HG03457 (cell line): ENCODE measurements at regions not wholly inside any gene's neighbourhood (a gene's known extent, or its start where the extent isn't known, plus 50 kb on each side); places are given as distances from the start of the nearest gene placed in this dataset.
A peak's percentile ranks its signal among the peaks of the same experiment; 100 is the strongest.

ENCODE experiments used
- ATAC-seq: cut with Tn5 transposase; IDR thresholded peaks from one replicate; pipeline ENCODE4 v1.9.1; 2021; ENCODE audit warnings: moderate number of reproducible peaks; ENCODE audit not compliant: unreplicated experiment

DNA sequence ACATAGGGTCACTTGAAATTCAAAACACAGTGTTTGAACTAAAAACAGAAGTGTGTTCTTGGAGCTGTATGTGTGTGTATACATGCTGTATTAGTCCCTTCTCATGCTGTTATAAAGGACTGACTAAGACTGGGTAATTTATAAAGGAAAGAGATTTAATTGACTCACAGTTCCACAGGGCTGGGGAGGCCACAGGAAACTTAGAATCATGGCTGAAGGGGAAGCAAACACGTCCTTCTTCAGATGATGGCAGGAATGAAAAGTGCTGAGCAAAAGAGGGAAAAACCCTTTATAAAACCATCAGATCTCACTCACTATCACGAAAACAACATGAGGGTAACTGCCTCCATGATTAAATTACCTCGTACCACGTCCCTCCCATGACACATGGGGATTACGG lies 224.1 kb downstream of the BCAT1 start:
- no peak for ATAC-seq

DNA sequence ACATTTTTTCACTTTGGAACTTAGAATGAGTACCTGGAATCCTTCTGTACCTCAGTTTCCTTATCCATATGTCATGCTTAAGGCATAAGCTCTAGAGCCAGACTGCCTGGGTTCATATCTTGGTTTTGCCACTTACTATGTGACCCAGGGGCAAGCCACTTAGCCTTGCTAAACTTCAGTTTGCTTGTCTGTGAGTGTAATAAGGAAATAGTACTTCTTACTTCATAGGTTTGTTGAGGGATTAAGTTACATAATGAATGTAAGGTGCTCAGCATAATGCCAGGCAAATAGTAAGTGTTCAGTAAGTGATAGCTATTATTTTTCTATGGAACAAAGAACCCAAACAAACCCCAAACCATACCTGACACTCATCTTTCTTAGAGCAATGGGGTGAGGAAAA lies 225.1 kb downstream of the BCAT1 start:
- no peak for ATAC-seq

DNA sequence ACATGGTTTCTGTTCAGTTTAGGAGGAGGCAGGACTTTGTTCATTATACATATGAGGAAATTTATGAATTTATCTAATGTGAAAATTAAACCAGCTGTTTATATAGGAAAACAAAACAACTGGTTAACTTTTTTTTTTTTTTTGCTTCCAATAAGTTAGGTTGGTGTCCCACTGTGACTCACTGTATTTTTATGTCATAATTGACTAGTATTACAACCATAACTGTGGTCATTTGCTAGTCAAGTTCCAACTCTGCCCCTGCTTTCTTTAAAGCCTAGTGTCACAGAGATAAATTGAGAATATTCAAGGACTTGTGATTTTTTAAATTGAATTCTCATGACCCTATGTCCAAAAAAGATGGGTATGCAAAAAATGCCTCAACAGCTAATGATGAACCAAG lies 227.7 kb downstream of the BCAT1 start:
- no peak for ATAC-seq

DNA sequence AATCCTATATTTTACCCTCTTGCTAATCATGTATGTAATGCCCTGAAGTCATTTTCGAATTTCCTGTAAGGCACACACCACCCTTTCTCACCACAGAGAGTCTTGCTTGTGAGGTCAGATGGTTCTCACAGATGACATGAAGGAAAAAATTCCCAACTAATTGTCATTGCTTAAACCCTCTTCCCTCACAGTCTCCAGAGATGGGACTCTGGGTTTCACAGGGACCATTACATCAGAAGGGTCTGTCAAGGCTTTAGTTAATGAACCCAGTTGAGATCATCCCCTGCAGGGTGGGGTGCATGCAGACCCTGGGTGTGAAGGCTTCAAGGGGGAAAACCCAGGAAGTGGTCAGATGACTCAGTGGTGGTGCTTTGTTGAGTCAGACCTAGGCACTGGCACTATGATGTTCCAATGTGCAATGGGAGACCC lies 229.6 kb downstream of the BCAT1 start:
- ATAC-seq, result peak; percentile 89

- no peak for ATAC-seq
These were observed 230.3 kb downstream of the BCAT1 start for GRCh38 chr12:24718617-24719016.

DNA sequence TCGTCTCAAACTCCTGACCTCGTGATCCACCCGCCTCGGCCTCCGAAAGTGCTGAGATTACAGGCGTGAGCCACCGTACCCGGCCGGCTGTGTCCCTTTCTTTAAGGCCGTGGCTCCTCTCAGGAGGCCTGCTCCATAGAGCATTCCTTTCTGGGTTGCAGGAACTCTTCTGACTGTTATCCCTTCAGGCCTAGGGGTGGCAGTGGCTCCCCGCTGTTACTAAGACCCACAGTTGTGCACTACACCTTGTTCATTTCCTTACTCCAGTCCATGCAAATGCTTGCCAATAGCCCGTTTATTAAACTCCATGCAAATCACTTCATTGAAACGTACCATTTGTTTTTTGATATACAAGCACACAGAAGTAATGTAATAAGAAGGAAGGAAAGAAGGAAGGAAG lies 234.7 kb downstream of the BCAT1 start:
- no peak for ATAC-seq

DNA sequence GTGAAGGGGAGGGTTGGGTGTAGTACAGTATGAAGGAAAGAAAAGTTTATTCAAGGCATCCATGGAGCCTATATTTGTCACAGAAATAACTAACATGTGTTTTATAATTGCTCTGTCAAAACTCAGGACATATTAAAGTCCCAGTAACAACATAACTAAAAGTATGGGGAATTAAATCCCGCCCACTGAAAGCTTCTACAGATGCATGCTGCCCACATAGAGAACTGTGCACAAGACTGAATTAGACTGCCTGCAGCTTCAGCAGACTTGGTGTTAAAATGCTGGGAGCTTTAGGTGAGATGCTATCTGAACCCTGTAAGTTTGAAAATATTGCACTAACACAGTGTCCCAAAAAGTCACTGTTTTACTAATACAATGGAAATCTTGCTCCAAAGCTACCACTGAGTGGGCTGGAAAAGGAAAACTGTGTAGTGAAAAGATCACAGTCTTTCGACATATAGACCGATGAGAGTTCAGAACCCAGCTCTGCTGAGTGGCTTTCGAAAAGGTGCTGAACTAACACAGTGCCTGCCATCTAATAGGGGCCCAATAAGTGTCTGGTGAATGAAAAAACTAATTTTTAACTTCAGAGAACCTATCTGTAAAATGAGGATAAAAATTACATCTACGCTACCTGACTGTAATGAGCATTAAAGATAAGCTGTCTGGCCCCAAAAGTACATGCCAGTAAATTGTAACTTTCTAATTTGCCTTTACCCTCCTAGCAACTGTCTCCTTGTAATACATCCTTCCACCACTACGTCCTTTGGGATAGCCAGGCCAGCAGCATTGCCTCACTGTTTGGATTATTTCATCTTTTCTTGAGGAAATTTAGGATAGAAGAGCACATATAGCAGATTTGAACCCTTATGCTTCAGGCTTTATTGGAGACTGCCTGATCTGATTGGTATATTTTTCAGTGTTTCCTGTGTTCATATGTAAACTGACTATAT lies 237.6 kb downstream of the BCAT1 start:
- no peak for ATAC-seq

- no peak for ATAC-seq
These were observed 239.7 kb downstream of the BCAT1 start for GRCh38 chr12:24709216-24709615.

GRCh38 chr12:24708718-24709117 lies 240.2 kb downstream of the BCAT1 start:
- no peak for ATAC-seq

- no peak for ATAC-seq
These were observed 240.9 kb downstream of the BCAT1 start for GRCh38 chr12:24708043-24708442.

DNA sequence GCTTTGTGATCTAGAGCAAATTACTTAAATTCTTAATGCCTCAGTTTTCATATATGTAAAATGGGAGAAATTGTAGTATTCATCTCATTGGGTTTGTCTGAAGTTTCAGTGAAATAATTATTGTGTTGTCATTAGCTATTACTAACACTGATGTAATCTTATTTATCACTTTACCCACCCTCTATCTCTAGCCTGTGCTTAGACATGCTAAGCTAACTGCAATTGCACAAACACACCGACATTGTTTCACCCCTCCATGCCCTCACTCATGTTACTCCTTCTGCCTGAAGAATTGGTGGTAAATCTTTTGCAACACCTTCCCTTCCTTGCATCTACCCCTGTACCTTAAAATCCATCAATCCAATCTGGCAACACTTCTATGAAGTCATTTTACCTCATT lies 241.6 kb downstream of the BCAT1 start:
- ATAC-seq, result no peak

GRCh38 chr12:24705741-24706358 lies 243.1 kb downstream of the BCAT1 start:
- ATAC-seq, result peak; percentile 98

GRCh38 chr12:24705216-24705615 lies 243.7 kb downstream of the BCAT1 start:
- ATAC-seq, result no peak

- no peak for ATAC-seq
These were observed 247.6 kb downstream of the BCAT1 start for GRCh38 chr12:24701343-24701742.

- ATAC-seq, result no peak
These were observed 249.9 kb downstream of the BCAT1 start for GRCh38 chr12:24698972-24699371.

GRCh38 chr12:24697769-24698168 lies 251.1 kb downstream of the BCAT1 start:
- ATAC-seq, result no peak

- no peak for ATAC-seq
These were observed 251.6 kb downstream of the BCAT1 start for GRCh38 chr12:24697295-24697694.

- no peak for ATAC-seq
These were observed 252.1 kb downstream of the BCAT1 start for GRCh38 chr12:24696800-24697199.

DNA sequence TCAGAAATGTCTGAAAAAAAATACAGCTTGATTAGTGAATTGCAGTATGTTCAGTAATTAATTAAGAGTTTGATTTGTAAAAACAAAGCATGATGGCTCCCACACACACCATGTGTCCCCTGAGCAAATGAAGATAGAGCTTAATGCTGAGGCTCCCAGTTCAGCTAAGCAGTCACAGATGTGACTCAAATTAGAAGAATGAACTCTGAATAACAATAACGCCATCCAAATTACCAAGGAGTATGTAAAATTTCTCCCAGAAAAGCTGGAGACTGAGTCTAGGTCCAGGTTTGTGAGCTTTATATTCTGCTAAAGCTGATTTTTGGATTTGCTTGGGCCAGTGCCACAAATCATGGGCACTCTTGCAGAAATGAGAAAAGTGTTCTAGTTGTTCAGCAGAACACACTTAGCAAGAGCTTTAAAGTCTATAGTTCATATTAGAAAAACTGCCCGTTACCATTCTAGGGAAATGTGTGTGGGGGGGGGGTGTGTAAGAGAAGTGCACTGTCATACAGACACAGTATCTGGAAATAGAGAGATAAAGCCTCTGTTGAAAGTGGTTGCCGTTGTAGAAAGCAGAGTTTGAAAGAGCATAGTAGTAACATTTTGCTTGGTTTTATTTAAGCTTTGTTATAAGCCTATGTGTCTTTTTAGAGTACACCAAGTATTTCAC lies 253.1 kb downstream of the BCAT1 start:
- ATAC-seq, result no peak

DNA sequence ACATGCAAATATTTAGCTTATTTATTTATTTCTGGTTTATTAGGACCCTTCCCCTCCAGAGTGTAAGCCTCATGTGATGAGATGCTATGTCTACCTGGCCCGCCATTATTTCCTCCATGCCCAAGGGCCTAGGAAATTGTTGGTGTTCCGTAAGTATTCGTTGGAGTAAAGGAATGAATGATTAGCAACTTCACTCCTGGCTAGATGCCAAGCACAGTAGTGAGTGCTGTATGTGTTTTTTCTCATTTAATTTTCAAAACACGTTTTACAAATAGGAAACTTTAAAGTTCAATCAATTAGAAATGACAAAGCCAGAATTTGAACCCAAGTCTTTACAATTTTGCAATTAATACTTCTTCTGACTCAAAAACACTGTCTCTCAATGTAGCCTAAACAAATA lies 253.8 kb downstream of the BCAT1 start:
- ATAC-seq, result no peak

GRCh38 chr12:24688601-24689000 lies 260.3 kb downstream of the BCAT1 start:
- ATAC-seq, result no peak

- no peak for ATAC-seq
These were observed 267.3 kb downstream of the BCAT1 start for GRCh38 chr12:24681570-24681969.
